Neural progenitor cell (in vitro differentiated cells): ENCODE measurements at regions not wholly inside any gene's neighbourhood (a gene's known extent, or its start where the extent isn't known, plus 50 kb on each side); places are given as distances from the start of the nearest gene placed in this dataset.
"Not testable (repeated sequence)": the region's sequence is repeated elsewhere in the genome, so short reads cannot be mapped to it uniquely, and the experiment has no call there.

Source experiments
- DNase-seq: peaks from one replicate; pipeline ENCODE4 v3.0.0-alpha.2; 2016; ENCODE audit warnings: low spot score
- H2AFZ ChIP-seq: fragments of 200-600 bp; sonication (generic); replicated peaks from 2 replicates; pipeline ENCODE4 v1.6.1; 2016; ENCODE audit warnings: antibody characterized with exemption
- H3F3A ChIP-seq: fragments of 200-600 bp; sonication (generic); 2 replicates; pipeline ENCODE4 v1.6.1; 2016; ENCODE audit warnings: antibody characterized with exemption, low read depth
- H3K27ac ChIP-seq: fragments of 200-600 bp; sonication (generic); 2 replicates; pipeline ENCODE4 v1.5.1; 2016; ENCODE audit warnings: mild to moderate bottlenecking
- H3K27me3 ChIP-seq: fragments of 200-600 bp; sonication (generic); 2 replicates; pipeline ENCODE4 v1.6.1; 2016; ENCODE audit warnings: mild to moderate bottlenecking, moderate library complexity
- H3K36me3 ChIP-seq: fragments of 200-600 bp; sonication (generic); 2 replicates; pipeline ENCODE4 v1.5.1; 2016
- H3K4me1 ChIP-seq: fragments of 200-600 bp; sonication (generic); 2 replicates; pipeline ENCODE4 v1.6.1; 2016; ENCODE audit warnings: mixed run types
- H3K4me2 ChIP-seq: fragments of 200-600 bp; sonication (generic); 2 replicates; pipeline ENCODE4 v1.6.1; 2016
- H3K4me3 ChIP-seq: fragments of 200-600 bp; sonication (generic); 2 replicates; pipeline ENCODE4 v1.5.1; 2016
- H3K79me2 ChIP-seq: fragments of 200-600 bp; sonication (generic); 2 replicates; pipeline ENCODE4 v1.6.1; 2016; ENCODE audit warnings: low read depth
- H3K9ac ChIP-seq: fragments of 200-600 bp; sonication (generic); 2 replicates; pipeline ENCODE4 v1.6.1; 2016
- H3K9me3 ChIP-seq: fragments of 200-600 bp; sonication (generic); 2 replicates; pipeline ENCODE4 v1.5.1; 2016; ENCODE audit warnings: low read depth
- H4K20me1 ChIP-seq: fragments of 200-600 bp; sonication (generic); 2 replicates; pipeline ENCODE4 v1.6.1; 2016; ENCODE audit warnings: low read depth
- H3K27ac Mint-ChIP-seq: 3 replicates; pipeline ENCODE4 v1.8.0; 2021; ENCODE audit warnings: mixed read lengths
- H3K27me3 Mint-ChIP-seq: 2 replicates; pipeline ENCODE4 v1.8.0; 2022; ENCODE audit warnings: low read depth, mild to moderate bottlenecking, inconsistent platforms, moderate library complexity, mixed read lengths; ENCODE audit not compliant: insufficient read depth
- H3K36me3 Mint-ChIP-seq: 3 replicates; pipeline ENCODE4 v1.8.0; 2021; ENCODE audit warnings: mixed read lengths
- H3K4me1 Mint-ChIP-seq: 3 replicates; pipeline ENCODE4 v1.8.0; 2021; ENCODE audit warnings: mixed read lengths
- H3K4me3 Mint-ChIP-seq: 3 replicates; pipeline ENCODE4 v1.8.0; 2021; ENCODE audit warnings: mild to moderate bottlenecking, moderate library complexity, mixed read lengths
- H3K9me3 Mint-ChIP-seq: 3 replicates; pipeline ENCODE4 v1.8.0; 2020; ENCODE audit warnings: mixed read lengths
- CTCF ChIP-seq: fragments of 200-600 bp; sonication (generic); IDR thresholded peaks from 2 replicates; pipeline ENCODE4 v1.5.1; 2017; ENCODE audit warnings: antibody characterized with exemption, mild to moderate bottlenecking

- not testable (repeated sequence) for H3K36me3 ChIP-seq, H3K9me3 ChIP-seq, H3K9me3 Mint-ChIP-seq, H3K27me3 Mint-ChIP-seq, H3K4me1 ChIP-seq, H3K4me3 ChIP-seq, H3K79me2 ChIP-seq, DNase-seq, H3K27me3 ChIP-seq, H3K27ac ChIP-seq, H3K4me1 Mint-ChIP-seq, H3K4me3 Mint-ChIP-seq, H3F3A ChIP-seq, H3K4me2 ChIP-seq, H3K9ac ChIP-seq, H4K20me1 ChIP-seq, H3K27ac Mint-ChIP-seq, H3K36me3 Mint-ChIP-seq, H2AFZ ChIP-seq
Observed at GRCh38 chr2:89151699-89152098, 460.2 kb downstream of the RPIA start.

- H3K36me3 ChIP-seq, H3K27ac ChIP-seq, H3F3A ChIP-seq, H4K20me1 ChIP-seq, DNase-seq, H2AFZ ChIP-seq, H3K27ac Mint-ChIP-seq, H3K4me3 ChIP-seq, H3K4me1 Mint-ChIP-seq, H3K9me3 ChIP-seq, H3K27me3 Mint-ChIP-seq, H3K9ac ChIP-seq, H3K27me3 ChIP-seq, H3K36me3 Mint-ChIP-seq, H3K4me2 ChIP-seq, H3K79me2 ChIP-seq, H3K4me3 Mint-ChIP-seq, H3K9me3 Mint-ChIP-seq, H3K4me1 ChIP-seq: not testable (repeated sequence)
Observed at GRCh38 chr2:89152501-89152900, 461.0 kb downstream of the RPIA start.

- H2AFZ ChIP-seq, H3K4me2 ChIP-seq, H3K4me1 ChIP-seq, H3K9ac ChIP-seq, H3K4me3 ChIP-seq, H3K9me3 ChIP-seq, H3K79me2 ChIP-seq, H3K27me3 Mint-ChIP-seq, H4K20me1 ChIP-seq, H3K36me3 Mint-ChIP-seq, H3K27me3 ChIP-seq, H3K27ac ChIP-seq, H3K4me3 Mint-ChIP-seq, H3K36me3 ChIP-seq, H3K27ac Mint-ChIP-seq, H3K4me1 Mint-ChIP-seq, H3F3A ChIP-seq, DNase-seq, H3K9me3 Mint-ChIP-seq: not testable (repeated sequence)
Observed at GRCh38 chr2:89153210-89153609, 461.7 kb downstream of the RPIA start.

GRCh38 chr2:89154247-89154682 lies 462.8 kb downstream of the RPIA start:
- not testable (repeated sequence) for H3K36me3 ChIP-seq, H3K27me3 ChIP-seq, H3K79me2 ChIP-seq, DNase-seq, H3K36me3 Mint-ChIP-seq, H4K20me1 ChIP-seq, H3K27ac ChIP-seq, H3K9me3 Mint-ChIP-seq, H3K4me3 Mint-ChIP-seq, H3K4me3 ChIP-seq, H3K4me1 Mint-ChIP-seq, H3K4me2 ChIP-seq, H3K27ac Mint-ChIP-seq, H3F3A ChIP-seq, H3K4me1 ChIP-seq, H2AFZ ChIP-seq, H3K9ac ChIP-seq, H3K9me3 ChIP-seq, H3K27me3 Mint-ChIP-seq
- peak; percentile 16 for TF ChIP-seq CTCF

GRCh38 chr2:89160306-89160705 lies 468.8 kb downstream of the RPIA start:
- not testable (repeated sequence) for H3K9ac ChIP-seq, H3K9me3 ChIP-seq, H3K4me3 ChIP-seq, H3K36me3 Mint-ChIP-seq, H4K20me1 ChIP-seq, H3K27ac Mint-ChIP-seq, H3K36me3 ChIP-seq, H3F3A ChIP-seq, H3K27ac ChIP-seq, H3K27me3 Mint-ChIP-seq, H3K27me3 ChIP-seq, H3K4me1 ChIP-seq, H3K79me2 ChIP-seq, H2AFZ ChIP-seq, H3K4me1 Mint-ChIP-seq, DNase-seq, H3K4me2 ChIP-seq, H3K9me3 Mint-ChIP-seq, H3K4me3 Mint-ChIP-seq

- not testable (repeated sequence) for H3K27ac Mint-ChIP-seq, H3K27ac ChIP-seq, H3K27me3 ChIP-seq, H3K36me3 Mint-ChIP-seq, H2AFZ ChIP-seq, H3K4me1 Mint-ChIP-seq, H4K20me1 ChIP-seq, H3K4me3 ChIP-seq, H3K4me2 ChIP-seq, H3K4me3 Mint-ChIP-seq, H3K79me2 ChIP-seq, H3K4me1 ChIP-seq, H3K9me3 ChIP-seq, H3F3A ChIP-seq, H3K36me3 ChIP-seq, H3K9ac ChIP-seq, H3K9me3 Mint-ChIP-seq, DNase-seq, H3K27me3 Mint-ChIP-seq
Observed at GRCh38 chr2:89161626-89162025, 470.2 kb downstream of the RPIA start.

- H3K9ac ChIP-seq, H3K4me3 ChIP-seq, H3K4me2 ChIP-seq, H3K79me2 ChIP-seq, H3K4me1 ChIP-seq, H3K27me3 Mint-ChIP-seq, H4K20me1 ChIP-seq, H3K36me3 ChIP-seq, H2AFZ ChIP-seq, H3K9me3 Mint-ChIP-seq, H3K36me3 Mint-ChIP-seq, H3K9me3 ChIP-seq, H3K27me3 ChIP-seq, H3F3A ChIP-seq, H3K27ac ChIP-seq, DNase-seq, H3K4me3 Mint-ChIP-seq, H3K27ac Mint-ChIP-seq, H3K4me1 Mint-ChIP-seq: not testable (repeated sequence)
Observed at GRCh38 chr2:89170506-89171173, 479.2 kb downstream of the RPIA start.

- not testable (repeated sequence) for H3K79me2 ChIP-seq, DNase-seq, H3K36me3 Mint-ChIP-seq, H3K27me3 Mint-ChIP-seq, H4K20me1 ChIP-seq, H3K9me3 Mint-ChIP-seq, H3K27ac Mint-ChIP-seq, H3K9me3 ChIP-seq, H3K27me3 ChIP-seq, H3K4me2 ChIP-seq, H3K4me1 ChIP-seq, H3K9ac ChIP-seq, H2AFZ ChIP-seq, H3K27ac ChIP-seq, H3K4me3 Mint-ChIP-seq, H3F3A ChIP-seq, H3K4me3 ChIP-seq, H3K4me1 Mint-ChIP-seq, H3K36me3 ChIP-seq
Observed at GRCh38 chr2:89171174-89171519, 479.7 kb downstream of the RPIA start.
